ENCODE measurements at regions not wholly inside any gene's neighbourhood (a gene's known extent, or its start where the extent isn't known, plus 50 kb on each side); places are given as distances from the start of the nearest gene placed in this dataset.

DNA sequence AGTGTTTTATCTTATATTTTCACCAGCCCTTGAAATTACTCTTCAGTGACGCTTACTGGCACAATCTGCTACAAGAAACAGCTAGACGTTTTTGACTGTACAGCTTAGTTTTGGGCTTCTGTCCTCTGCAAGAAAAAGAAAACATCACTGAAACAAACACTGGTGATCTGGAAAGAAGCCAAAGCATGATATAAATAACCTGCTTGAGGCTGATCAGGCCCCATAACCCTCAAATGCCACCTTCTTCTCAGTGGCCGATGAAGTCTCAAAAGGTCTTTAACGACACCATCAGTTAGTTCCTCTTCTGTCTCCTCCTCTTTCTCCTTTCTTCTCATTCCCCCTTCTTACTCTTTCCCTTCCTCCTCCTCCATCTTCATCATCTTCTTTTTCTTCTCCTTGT, 942.3 kb upstream of the TMEM132C start:
- H3K4me3 ChIP-seq (ENCODE audit: low read depth, low read length, poor library complexity, severe bottlenecking): no peak overlapping the region
- H3K27me3 ChIP-seq (ENCODE audit: insufficient read depth, low read length): no peaks in the 10 kb centered on the region
- no peak overlapping the region for H3K27ac ChIP-seq (ENCODE audit: low read depth, low read length, poor library complexity, severe bottlenecking)
- TF ChIP-seq, protein P1, sequence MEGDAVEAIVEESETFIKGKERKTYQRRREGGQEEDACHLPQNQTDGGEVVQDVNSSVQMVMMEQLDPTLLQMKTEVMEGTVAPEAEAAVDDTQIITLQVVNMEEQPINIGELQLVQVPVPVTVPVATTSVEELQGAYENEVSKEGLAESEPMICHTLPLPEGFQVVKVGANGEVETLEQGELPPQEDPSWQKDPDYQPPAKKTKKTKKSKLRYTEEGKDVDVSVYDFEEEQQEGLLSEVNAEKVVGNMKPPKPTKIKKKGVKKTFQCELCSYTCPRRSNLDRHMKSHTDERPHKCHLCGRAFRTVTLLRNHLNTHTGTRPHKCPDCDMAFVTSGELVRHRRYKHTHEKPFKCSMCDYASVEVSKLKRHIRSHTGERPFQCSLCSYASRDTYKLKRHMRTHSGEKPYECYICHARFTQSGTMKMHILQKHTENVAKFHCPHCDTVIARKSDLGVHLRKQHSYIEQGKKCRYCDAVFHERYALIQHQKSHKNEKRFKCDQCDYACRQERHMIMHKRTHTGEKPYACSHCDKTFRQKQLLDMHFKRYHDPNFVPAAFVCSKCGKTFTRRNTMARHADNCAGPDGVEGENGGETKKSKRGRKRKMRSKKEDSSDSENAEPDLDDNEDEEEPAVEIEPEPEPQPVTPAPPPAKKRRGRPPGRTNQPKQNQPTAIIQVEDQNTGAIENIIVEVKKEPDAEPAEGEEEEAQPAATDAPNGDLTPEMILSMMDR (IDR thresholded peaks at IDR 0.05; ENCODE audit: low read length): no peak
- no peak for TF ChIP-seq EZH2 (IDR thresholded peaks at IDR 0.05; ENCODE audit: borderline replicate concordance, low read length)
- no peaks in the 10 kb centered on the region for H3F3A ChIP-seq (ENCODE audit: insufficient read depth, low read length)
- no peaks in the 10 kb centered on the region for H3K9me2 ChIP-seq (ENCODE audit: low read depth, low read length)
- H3K4me1 ChIP-seq (ENCODE audit: insufficient read depth, low read length, severe bottlenecking): no peaks in the 10 kb centered on the region
- no peaks in the 10 kb centered on the region for H3K36me3 ChIP-seq (ENCODE audit: insufficient read depth, low read length)
- H2AFZ ChIP-seq (ENCODE audit: low read length): no peak overlapping the region
- no peak overlapping the region for H3K9ac ChIP-seq (ENCODE audit: low read length)
- no peaks in the 10 kb centered on the region for H3K79me2 ChIP-seq (ENCODE audit: insufficient read depth, low read length)
- no peaks in the 10 kb centered on the region for H4K20me1 ChIP-seq (ENCODE audit: insufficient read depth, low read length)
- no peak overlapping the region for H3K4me2 ChIP-seq (ENCODE audit: low read length)
- H3K9me3 ChIP-seq (ENCODE audit: low read length): no peaks in the 10 kb centered on the region

DNA sequence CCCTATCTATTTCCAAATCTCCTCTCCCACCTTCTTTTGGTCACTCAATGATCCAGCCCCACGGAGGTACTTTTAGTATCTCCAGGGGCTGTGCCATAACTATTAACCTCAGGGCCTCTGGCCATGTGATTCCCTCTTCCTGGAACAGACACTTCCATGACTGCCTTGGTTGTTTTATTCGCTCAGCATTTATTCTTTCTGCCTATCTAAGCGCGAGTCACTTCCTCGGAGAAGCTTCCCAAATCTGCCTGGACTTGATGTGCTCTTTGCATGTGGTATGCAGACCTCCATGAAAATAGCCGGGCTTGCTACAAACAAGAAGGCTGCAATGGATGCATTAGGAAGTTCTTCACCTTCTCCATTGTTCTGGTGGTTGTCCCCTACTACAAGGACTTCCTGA, 939.0 kb upstream of the TMEM132C start:
- no peaks in the 10 kb centered on the region for H3K79me2 ChIP-seq (ENCODE audit: insufficient read depth, low read length)
- H3K27ac ChIP-seq (ENCODE audit: low read depth, low read length, poor library complexity, severe bottlenecking): no peak overlapping the region
- no peak overlapping the region for H3K9ac ChIP-seq (ENCODE audit: low read length)
- H3K27me3 ChIP-seq (ENCODE audit: insufficient read depth, low read length): no peaks in the 10 kb centered on the region
- H3K9me2 ChIP-seq (ENCODE audit: low read depth, low read length): no peaks in the 10 kb centered on the region
- TF ChIP-seq, protein P1 (IDR thresholded peaks at IDR 0.05; ENCODE audit: low read length): no peak
- no peak for TF ChIP-seq EZH2 (IDR thresholded peaks at IDR 0.05; ENCODE audit: borderline replicate concordance, low read length)
- H3K4me1 ChIP-seq (ENCODE audit: insufficient read depth, low read length, severe bottlenecking): no peaks in the 10 kb centered on the region
- no peak overlapping the region for H2AFZ ChIP-seq (ENCODE audit: low read length)
- no peaks in the 10 kb centered on the region for H3F3A ChIP-seq (ENCODE audit: insufficient read depth, low read length)
- no peaks in the 10 kb centered on the region for H4K20me1 ChIP-seq (ENCODE audit: insufficient read depth, low read length)
- H3K4me2 ChIP-seq (ENCODE audit: low read length): no peak overlapping the region
- H3K4me3 ChIP-seq (ENCODE audit: low read depth, low read length, poor library complexity, severe bottlenecking): no peak overlapping the region
- no peaks in the 10 kb centered on the region for H3K36me3 ChIP-seq (ENCODE audit: insufficient read depth, low read length)
- H3K9me3 ChIP-seq (ENCODE audit: low read length): no peaks in the 10 kb centered on the region

DNA sequence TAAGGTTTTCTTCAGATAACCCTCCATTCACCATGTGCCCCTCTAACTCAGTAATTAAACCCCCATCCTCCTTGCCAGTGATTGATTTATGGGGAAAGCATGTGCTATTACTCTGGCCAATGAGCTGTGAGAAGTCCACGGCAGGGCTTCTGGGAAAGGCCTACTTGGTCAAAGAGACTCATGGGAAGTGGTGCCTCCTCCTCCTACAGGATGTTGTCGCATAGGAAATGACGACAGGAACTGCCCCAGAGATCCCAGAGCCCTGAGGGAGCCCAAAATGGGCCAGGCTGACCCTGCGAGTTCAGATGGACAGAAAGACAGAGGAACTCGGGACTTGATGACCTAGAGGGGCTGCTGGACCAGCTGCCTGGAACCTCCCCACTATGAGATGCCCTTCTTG, 938.1 kb upstream of the TMEM132C start:
- no peaks in the 10 kb centered on the region for H3K36me3 ChIP-seq (ENCODE audit: insufficient read depth, low read length)
- no peaks in the 10 kb centered on the region for H3K4me1 ChIP-seq (ENCODE audit: insufficient read depth, low read length, severe bottlenecking)
- H3F3A ChIP-seq (ENCODE audit: insufficient read depth, low read length): no peaks in the 10 kb centered on the region
- no peak overlapping the region for H3K27ac ChIP-seq (ENCODE audit: low read depth, low read length, poor library complexity, severe bottlenecking)
- no peaks in the 10 kb centered on the region for H3K27me3 ChIP-seq (ENCODE audit: insufficient read depth, low read length)
- H3K4me3 ChIP-seq (ENCODE audit: low read depth, low read length, poor library complexity, severe bottlenecking): no peak overlapping the region
- H4K20me1 ChIP-seq (ENCODE audit: insufficient read depth, low read length): no peaks in the 10 kb centered on the region
- TF ChIP-seq, protein P1 (IDR thresholded peaks at IDR 0.05; ENCODE audit: low read length): no peak
- no peak for TF ChIP-seq EZH2 (IDR thresholded peaks at IDR 0.05; ENCODE audit: borderline replicate concordance, low read length)
- H3K9ac ChIP-seq (ENCODE audit: low read length): no peak overlapping the region
- no peak overlapping the region for H3K4me2 ChIP-seq (ENCODE audit: low read length)
- H3K79me2 ChIP-seq (ENCODE audit: insufficient read depth, low read length): no peaks in the 10 kb centered on the region
- H3K9me2 ChIP-seq (ENCODE audit: low read depth, low read length): no peaks in the 10 kb centered on the region
- H3K9me3 ChIP-seq (ENCODE audit: low read length): no peaks in the 10 kb centered on the region
- no peak overlapping the region for H2AFZ ChIP-seq (ENCODE audit: low read length)
